ENCODE measurements at regions not wholly inside any gene's neighbourhood (a gene's known extent, or its start where the extent isn't known, plus 50 kb on each side); places are given as distances from the start of the nearest gene placed in this dataset.

GRCh38 chr7:96887426-96887825, 117.9 kb upstream of the DLX6 start:
- Histone ChIP-seq H3K4me2 (ENCODE audit: low read length) (no peak overlapping the region), H3K79me2 (ENCODE audit: insufficient read depth, low read depth, low read length) (no peaks in the 10 kb centered on the region), H3K9me3 (ENCODE audit: low read length) (no peaks in the 10 kb centered on the region), H2AFZ (ENCODE audit: low read length) (no peak overlapping the region), H3K9me2 (ENCODE audit: insufficient read depth, low read length) (no peaks in the 10 kb centered on the region), H3K4me1 (ENCODE audit: insufficient read depth, low read length, poor library complexity, severe bottlenecking) (no peaks in the 10 kb centered on the region), H4K20me1 (ENCODE audit: insufficient read depth, low read length) (no peaks in the 10 kb centered on the region), H3K27ac (ENCODE audit: low read depth, low read length, poor library complexity, severe bottlenecking) (no peak overlapping the region), H3K36me3 (ENCODE audit: insufficient read depth, low read length) (no peaks in the 10 kb centered on the region), H3K4me3 (ENCODE audit: low read depth, low read length, poor library complexity, severe bottlenecking) (no peak overlapping the region)
- CTCF ChIA-PET (ENCODE audit: unreplicated experiment): no interaction called here
- POLR2A ChIA-PET: interaction anchor here (2.5 kb wide), 1 partner anchor 12 kb away, joined by 6 read pairs; no protein-coding TSS in a partner anchor
- TF ChIP-seq EZH2phosphoT487 (IDR thresholded peaks at IDR 0.05; ENCODE audit: borderline replicate concordance, low read depth, low read length): no peak
- TF ChIP-seq, protein P1, sequence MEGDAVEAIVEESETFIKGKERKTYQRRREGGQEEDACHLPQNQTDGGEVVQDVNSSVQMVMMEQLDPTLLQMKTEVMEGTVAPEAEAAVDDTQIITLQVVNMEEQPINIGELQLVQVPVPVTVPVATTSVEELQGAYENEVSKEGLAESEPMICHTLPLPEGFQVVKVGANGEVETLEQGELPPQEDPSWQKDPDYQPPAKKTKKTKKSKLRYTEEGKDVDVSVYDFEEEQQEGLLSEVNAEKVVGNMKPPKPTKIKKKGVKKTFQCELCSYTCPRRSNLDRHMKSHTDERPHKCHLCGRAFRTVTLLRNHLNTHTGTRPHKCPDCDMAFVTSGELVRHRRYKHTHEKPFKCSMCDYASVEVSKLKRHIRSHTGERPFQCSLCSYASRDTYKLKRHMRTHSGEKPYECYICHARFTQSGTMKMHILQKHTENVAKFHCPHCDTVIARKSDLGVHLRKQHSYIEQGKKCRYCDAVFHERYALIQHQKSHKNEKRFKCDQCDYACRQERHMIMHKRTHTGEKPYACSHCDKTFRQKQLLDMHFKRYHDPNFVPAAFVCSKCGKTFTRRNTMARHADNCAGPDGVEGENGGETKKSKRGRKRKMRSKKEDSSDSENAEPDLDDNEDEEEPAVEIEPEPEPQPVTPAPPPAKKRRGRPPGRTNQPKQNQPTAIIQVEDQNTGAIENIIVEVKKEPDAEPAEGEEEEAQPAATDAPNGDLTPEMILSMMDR (conservative IDR thresholded peaks at IDR 0.05; ENCODE audit: low read length): no peak
- BruUV-seq (replicated peaks): no TSS peak
- intact Hi-C loops (cut with micrococcal nuclease; ENCODE audit: unreplicated experiment): no loop called here
- DNase-seq (ENCODE audit: low spot score): no peak

DNA sequence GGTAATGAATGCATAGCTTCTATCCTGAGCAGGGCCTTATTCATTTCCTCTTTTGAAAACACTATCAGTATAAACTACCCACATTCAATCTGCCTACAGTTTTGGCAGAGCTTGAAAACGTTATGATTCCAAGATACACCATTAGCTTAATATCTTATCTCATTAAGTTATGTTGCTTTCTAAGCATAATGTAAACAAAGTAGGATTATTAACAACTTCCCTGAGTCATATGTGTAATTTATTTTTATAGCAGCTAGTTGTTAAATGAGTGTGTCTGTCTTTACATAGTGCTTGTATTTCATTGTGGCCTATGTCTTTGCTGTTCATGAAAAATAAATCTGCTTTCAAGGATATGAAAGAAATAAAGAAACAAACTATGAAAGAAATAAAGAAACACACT, 106.2 kb upstream of the DLX6 start:
- POLR2A ChIA-PET: interaction anchor here (0.7 to 1.9 kb wide), 2 partner anchors 12 to 822 kb away, joined by 4 to 6 read pairs; no protein-coding TSS in a partner anchor
- no peaks in the 10 kb centered on the region for H3K4me1 ChIP-seq (ENCODE audit: insufficient read depth, low read length, poor library complexity, severe bottlenecking)
- H3K36me3 ChIP-seq (ENCODE audit: insufficient read depth, low read length): no peaks in the 10 kb centered on the region
- no peak overlapping the region for H2AFZ ChIP-seq (ENCODE audit: low read length)
- no peak overlapping the region for H3K4me2 ChIP-seq (ENCODE audit: low read length)
- no peak for DNase-seq (ENCODE audit: low spot score)
- intact Hi-C loops (cut with micrococcal nuclease; ENCODE audit: unreplicated experiment): no loop called here
- TF ChIP-seq EZH2phosphoT487 (IDR thresholded peaks at IDR 0.05; ENCODE audit: borderline replicate concordance, low read depth, low read length): no peak
- TF ChIP-seq, protein P1 (conservative IDR thresholded peaks at IDR 0.05; ENCODE audit: low read length): no peak
- BruUV-seq (replicated peaks): no TSS peak
- H3K9me2 ChIP-seq (ENCODE audit: insufficient read depth, low read length): no peaks in the 10 kb centered on the region
- H3K27ac ChIP-seq (ENCODE audit: low read depth, low read length, poor library complexity, severe bottlenecking): no peak overlapping the region
- no peaks in the 10 kb centered on the region for H4K20me1 ChIP-seq (ENCODE audit: insufficient read depth, low read length)
- no peak overlapping the region for H3K4me3 ChIP-seq (ENCODE audit: low read depth, low read length, poor library complexity, severe bottlenecking)
- no peaks in the 10 kb centered on the region for H3K9me3 ChIP-seq (ENCODE audit: low read length)
- CTCF ChIA-PET (ENCODE audit: unreplicated experiment): no interaction called here
- no peaks in the 10 kb centered on the region for H3K79me2 ChIP-seq (ENCODE audit: insufficient read depth, low read depth, low read length)

GRCh38 chr7:96901822-96902445, 103.4 kb upstream of the DLX6 start:
- H3K4me2 ChIP-seq (ENCODE audit: low read length): no peak overlapping the region
- H3K79me2 ChIP-seq (ENCODE audit: insufficient read depth, low read depth, low read length): no peaks in the 10 kb centered on the region
- H2AFZ ChIP-seq (ENCODE audit: low read length): no peak overlapping the region
- no peaks in the 10 kb centered on the region for H3K36me3 ChIP-seq (ENCODE audit: insufficient read depth, low read length)
- intact Hi-C loops (cut with micrococcal nuclease; ENCODE audit: unreplicated experiment): no loop called here
- no peak for DNase-seq (ENCODE audit: low spot score)
- no peak for TF ChIP-seq EZH2phosphoT487 (IDR thresholded peaks at IDR 0.05; ENCODE audit: borderline replicate concordance, low read depth, low read length)
- TF ChIP-seq, protein P1 (conservative IDR thresholded peaks at IDR 0.05; ENCODE audit: low read length): no peak
- H4K20me1 ChIP-seq (ENCODE audit: insufficient read depth, low read length): no peaks in the 10 kb centered on the region
- H3K9me2 ChIP-seq (ENCODE audit: insufficient read depth, low read length): no peaks in the 10 kb centered on the region
- POLR2A ChIA-PET: no interaction called here
- H3K9me3 ChIP-seq (ENCODE audit: low read length): no peaks in the 10 kb centered on the region
- H3K4me1 ChIP-seq (ENCODE audit: insufficient read depth, low read length, poor library complexity, severe bottlenecking): no peaks in the 10 kb centered on the region
- CTCF ChIA-PET (ENCODE audit: unreplicated experiment): no interaction called here
- BruUV-seq (replicated peaks): no TSS peak
- no peak overlapping the region for H3K27ac ChIP-seq (ENCODE audit: low read depth, low read length, poor library complexity, severe bottlenecking)
- no peak overlapping the region for H3K4me3 ChIP-seq (ENCODE audit: low read depth, low read length, poor library complexity, severe bottlenecking)
